ENCODE measurements at regions not wholly inside any gene's neighbourhood (a gene's known extent, or its start where the extent isn't known, plus 50 kb on each side); places are given as distances from the start of the nearest gene placed in this dataset.

DNA sequence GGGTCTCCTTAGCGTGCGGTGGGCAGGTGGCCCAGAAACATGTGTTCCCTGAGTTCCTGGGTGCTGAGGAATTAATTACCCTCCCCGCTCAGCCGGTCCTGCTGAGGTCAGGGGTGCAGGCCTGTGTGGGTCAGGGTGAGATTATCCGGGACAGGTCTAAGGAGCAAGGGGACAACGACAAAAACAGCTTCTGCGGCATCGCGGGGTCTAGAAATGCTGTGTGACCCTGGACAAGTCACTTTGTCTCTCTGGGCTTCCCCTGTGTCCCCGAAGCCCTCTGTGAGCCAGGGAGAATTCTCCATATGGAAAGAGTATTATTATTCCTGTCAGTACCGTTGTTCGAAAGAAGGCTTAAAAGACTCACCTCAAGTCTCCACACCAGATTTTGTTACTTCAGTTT is 186.1 kb downstream of the MN1 start:
- DNase-seq = no peak

DNA sequence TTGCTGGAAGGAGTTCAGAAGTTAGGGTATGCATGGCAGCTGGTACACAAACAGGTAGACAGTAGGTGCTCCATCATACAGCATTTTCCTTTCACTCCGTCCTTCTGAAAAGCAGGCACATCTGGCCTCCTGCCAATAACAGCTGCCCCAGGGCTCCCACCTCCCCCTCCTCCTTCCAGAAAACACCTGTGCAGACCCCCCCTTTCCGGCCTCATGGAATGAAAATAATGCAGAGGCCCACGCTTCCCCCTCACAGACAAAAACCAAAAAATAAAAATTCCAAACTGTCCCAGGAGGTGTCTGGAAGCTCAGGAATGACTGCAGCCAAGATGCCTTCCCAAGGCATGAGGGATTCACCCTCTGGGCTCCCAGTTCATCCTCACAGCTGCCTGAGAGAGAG is 185.5 kb downstream of the MN1 start:
- DNase-seq = no peak

- no peak for DNase-seq
Measured at GRCh38 chr22:27617214-27617881, 184.2 kb downstream of the MN1 start.

DNA sequence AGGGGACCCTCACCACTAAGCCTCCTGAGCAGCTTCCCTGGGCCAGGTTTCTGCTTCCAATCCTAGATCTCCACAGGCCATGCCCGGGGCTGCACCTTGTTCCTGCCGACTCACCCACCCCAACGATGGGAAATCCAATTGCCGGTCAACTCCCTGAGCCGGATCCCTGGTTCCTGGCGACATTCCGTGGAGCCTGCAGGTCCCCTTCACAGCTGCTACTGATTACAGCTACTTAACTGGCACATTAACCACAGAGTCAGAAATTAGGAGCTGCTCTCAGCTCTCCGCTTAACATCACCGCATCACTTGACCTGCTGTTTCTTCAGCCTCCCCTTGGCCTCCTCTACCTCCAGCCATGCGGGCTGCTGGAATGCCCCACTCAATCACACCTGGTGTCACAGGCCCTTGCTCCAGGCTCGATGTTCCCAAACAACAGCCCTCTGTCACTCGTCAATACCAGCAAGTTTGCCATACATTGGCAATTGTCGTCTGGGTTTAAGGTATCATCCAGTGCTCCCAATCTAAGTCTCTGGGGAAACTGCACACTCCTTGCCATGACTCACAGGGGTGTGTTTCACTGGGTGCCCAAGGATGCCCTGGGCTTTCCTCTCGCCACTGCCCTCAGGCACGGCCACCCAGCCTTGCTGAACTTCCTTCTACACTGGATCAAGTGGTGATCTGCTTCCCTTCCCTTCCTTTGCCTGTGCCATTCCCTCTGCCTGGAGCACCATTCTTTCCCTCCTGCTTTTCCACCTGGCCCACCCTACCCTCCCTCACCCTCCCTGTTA is 181.0 kb downstream of the MN1 start:
- no peak for DNase-seq

- no peak for DNase-seq
Measured at GRCh38 chr22:27621486-27622070, 180.0 kb downstream of the MN1 start.

DNA sequence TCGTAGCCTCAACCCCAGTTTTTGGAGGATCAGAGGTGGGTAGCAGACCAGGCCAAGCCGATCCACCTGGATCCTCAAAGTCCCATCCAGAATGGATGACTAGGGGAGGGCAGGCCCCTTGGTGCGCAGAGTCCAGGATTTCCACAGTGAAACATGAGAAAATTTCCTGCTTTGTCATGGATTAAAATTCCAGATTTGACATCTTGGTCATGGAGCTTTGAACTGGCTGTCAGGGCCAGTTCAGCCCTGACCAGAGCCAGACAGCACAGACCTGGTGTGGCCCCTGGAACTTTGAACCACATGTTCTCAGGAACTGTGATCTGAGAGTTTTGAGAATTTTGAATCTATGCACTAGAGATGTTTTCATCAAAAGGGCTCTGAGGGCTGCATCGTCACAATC is 177.5 kb downstream of the MN1 start:
- DNase-seq = no peak

GRCh38 chr22:27624705-27625104 is 176.9 kb downstream of the MN1 start:
- no peak for DNase-seq

- no peak for DNase-seq
Measured at GRCh38 chr22:27625769-27626674, 175.5 kb downstream of the MN1 start.

GRCh38 chr22:27626675-27627443 is 174.7 kb downstream of the MN1 start:
- DNase-seq = no peak

DNA sequence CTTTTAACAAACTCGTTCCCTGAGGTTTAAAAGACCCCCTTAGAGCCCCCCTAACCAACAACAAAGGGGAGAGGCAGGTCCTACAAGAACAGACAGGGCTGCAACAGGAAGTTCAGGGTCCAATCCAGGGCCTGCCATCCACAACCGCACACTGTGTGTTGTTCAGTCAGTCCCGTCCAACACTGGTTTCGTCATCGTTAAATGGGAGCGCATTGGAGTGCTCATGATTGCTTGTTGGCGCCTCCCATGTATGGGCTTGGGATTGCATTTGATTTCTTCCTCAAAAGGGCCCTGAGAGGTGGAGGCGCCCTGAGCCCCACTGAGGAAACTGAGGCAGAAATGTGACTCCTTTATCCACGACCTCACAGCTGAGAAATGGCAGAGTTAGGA is 174.1 kb downstream of the MN1 start:
- no peak for DNase-seq

GRCh38 chr22:27627901-27628300 is 173.7 kb downstream of the MN1 start:
- no peak for DNase-seq

DNA sequence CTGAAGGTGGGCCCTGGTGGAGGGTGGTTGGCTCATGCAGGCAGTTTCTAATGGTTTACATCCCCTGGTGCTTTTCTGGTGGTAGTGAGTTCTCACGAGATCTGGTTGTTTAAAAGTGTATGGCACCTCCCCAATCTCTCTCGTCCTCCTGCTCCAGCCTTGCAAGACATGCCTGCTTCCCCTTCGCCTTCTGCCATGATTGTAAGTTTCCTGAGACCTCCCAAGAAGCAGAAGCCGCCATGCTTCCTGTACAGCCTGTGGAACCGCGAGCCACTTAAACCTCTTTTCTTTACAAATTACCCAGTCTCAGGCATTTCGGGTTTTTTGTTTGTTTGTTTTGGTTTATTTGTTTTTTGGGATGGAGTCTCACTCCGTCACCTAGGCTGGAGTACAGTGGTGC is 173.2 kb downstream of the MN1 start:
- no peak for DNase-seq

DNA sequence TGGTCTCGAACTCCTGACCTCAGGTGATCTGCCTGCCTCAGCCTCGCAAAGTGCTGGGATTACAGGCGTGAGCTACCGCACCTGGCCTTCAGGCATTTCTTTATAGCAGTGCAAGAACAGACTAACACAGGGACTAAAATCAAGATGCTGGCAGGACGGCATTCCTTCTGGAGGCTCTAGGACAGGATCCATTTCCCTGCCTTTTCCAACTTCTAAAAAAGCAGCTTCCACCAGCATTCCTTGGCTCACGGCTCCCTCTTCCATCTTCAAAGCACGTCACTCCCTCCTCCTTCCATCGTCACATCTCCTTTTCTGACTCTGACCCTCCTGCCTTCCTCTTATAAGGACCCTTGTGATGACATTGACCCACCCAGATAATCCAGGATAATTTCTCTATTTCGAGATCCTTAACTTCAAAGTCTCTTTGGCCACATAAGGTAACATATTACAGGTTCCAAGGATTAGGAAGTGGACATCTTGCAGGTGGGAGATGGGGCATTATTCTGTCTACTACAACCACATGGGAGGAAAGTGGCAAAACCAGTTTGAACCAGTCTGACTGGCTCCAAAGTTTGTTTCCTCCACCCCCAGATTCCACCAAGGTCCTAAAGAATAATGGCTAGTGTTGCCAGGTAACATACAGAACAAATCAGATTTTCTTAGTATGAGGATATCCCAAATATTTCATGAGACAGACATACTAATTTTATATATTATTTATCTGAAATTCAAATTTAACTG is 172.5 kb downstream of the MN1 start:
- no peak for DNase-seq

DNA sequence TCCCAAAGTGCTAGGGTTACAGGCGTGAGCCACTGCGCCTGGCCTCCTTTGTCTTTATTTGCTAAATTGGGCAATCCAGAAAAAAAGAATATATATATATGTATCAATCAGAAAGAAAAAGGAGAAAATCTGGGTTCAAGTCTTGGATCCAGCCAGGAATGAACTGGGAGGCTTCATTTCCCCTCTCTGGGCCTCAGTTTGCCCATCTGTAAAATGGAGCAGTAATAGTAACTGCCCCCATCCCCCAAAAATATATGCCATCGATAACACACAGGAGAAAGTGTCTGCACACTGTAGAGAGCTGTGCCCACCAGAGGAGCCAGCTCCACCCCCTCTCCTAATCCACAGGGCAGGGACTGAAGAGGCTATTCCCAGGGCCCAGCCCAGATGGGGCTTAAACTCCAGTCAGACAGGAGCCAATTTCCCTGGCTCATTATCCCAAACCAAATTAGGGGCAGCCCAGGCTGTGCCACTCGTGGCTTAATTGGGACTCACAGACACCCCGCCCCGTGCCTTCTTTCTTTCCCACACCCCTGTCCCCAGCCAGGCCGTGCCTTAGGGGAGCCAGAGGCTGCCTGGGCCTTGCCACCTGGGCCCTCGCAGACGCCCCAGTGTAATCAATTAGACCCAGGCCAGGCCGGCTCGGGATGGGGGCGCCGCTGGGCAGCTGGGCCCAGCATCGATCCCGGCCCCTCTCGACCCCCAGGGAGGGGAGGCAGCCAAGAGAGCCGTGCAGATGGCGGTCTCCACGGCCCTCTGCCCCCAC is 171.5 kb downstream of the MN1 start:
- no peak for DNase-seq

DNA sequence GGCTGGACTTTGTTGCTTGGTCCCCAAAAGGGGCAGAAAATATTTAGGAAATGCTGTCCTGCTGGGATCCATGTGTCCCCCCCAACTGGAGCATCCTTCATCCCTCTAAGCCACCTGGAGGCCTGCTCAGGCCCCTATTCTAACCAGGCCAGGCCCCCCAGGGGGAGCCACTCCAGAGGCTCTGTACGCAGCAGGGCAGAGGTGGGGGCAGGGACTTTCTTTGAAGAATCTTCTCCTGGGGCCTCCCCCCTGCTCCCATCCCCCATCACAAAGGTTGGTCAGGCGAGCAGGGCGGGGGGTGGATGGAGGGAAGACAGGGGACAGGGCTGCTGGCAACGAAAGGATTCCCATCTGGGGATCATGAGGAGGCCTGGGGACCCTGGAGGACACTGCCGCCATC is 170.8 kb downstream of the MN1 start:
- DNase-seq = no peak

GRCh38 chr22:27631641-27632040 is 169.9 kb downstream of the MN1 start:
- DNase-seq = no peak

DNA sequence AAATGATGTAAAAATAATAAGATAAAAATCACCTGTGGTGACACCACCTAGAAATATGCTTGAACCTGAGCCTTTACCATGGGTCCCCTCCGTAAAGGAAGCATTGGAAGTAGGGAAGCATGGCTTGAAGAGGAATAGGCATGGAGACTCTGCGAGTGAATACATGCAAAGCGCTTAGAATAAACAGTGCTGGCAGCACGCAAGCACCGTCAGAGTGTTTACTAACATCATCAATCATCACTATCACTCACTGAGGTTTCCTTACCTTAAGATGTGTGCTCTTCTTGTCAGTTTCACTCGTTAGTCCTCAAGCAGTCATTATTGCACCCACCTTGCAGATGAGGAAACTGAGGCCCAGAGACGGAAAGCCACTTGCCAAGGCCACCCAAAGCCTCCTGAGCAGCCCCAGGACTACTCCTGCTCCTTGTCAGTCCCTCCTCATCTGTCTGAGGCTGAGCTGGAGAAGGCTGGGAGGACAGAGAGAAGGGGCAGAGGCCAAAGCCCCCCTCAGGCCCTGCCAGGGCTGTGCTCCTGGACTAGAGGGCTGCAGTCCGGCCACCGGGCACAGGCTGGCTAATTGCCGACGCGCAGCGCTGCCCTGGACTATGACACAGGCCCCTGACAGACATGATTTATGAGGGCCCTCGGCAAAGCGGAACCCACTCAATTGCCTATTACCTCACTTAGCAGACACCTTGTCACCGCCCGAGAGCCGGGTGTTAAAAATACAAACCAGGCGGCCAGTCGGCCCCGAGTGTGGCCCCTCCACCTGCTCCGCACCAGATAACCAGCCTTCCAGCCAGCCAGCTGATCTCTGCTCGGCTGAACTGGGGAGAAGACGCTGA is 168.9 kb downstream of the MN1 start:
- DNase-seq = no peak

GRCh38 chr22:27633296-27633871 is 168.2 kb downstream of the MN1 start:
- no peak for DNase-seq

GRCh38 chr22:27634043-27634740 is 167.4 kb downstream of the MN1 start:
- DNase-seq = no peak

Measured in right hindlimb (tissue), 1 donor.